Ishikawa (cell line): ENCODE measurements at regions not wholly inside any gene's neighbourhood (a gene's known extent, or its start where the extent isn't known, plus 50 kb on each side); places are given as distances from the start of the nearest gene placed in this dataset.

Experiments
- CEBPB ChIP-seq: IDR thresholded peaks from 2 replicates; pipeline ENCODE4 v1.6.1; 2012
- CREB1 ChIP-seq: IDR thresholded peaks from 2 replicates; pipeline ENCODE4 v1.6.1; 2012; ENCODE audit warnings: low read depth
- EGR1 ChIP-seq: IDR thresholded peaks from 2 replicates; pipeline ENCODE4 v1.6.1; 2012
- EP300 ChIP-seq: IDR thresholded peaks from 2 replicates; pipeline ENCODE4 v1.6.1; 2012; ENCODE audit warnings: borderline replicate concordance
- FOXM1 ChIP-seq: IDR thresholded peaks from 2 replicates; pipeline ENCODE4 v1.6.1; 2012; ENCODE audit warnings: low read depth, borderline replicate concordance
- MAX ChIP-seq: IDR thresholded peaks from 2 replicates; pipeline ENCODE4 v1.6.1; 2012
- NFIC ChIP-seq: IDR thresholded peaks from 2 replicates; pipeline ENCODE4 v1.6.1; 2012
- RAD21 ChIP-seq: IDR thresholded peaks from 2 replicates; pipeline ENCODE4 v1.6.1; 2012; ENCODE audit warnings: low read depth
- REST ChIP-seq: IDR thresholded peaks from 2 replicates; pipeline ENCODE4 v1.6.1; 2012; ENCODE audit warnings: low read depth, mild to moderate bottlenecking
- TAF1 ChIP-seq: IDR thresholded peaks from 2 replicates; pipeline ENCODE4 v1.6.1; 2012; ENCODE audit warnings: low read depth, mild to moderate bottlenecking
- TCF12 ChIP-seq: IDR thresholded peaks from 2 replicates; pipeline ENCODE4 v1.6.1; 2012; ENCODE audit warnings: low read depth
- TEAD4 ChIP-seq: IDR thresholded peaks from 2 replicates; pipeline ENCODE4 v1.6.1; 2012
- USF1 ChIP-seq: IDR thresholded peaks from 2 replicates; pipeline ENCODE4 v1.6.1; 2012
- YY1 ChIP-seq: IDR thresholded peaks from 2 replicates; pipeline ENCODE4 v1.6.1; 2012; ENCODE audit warnings: low read depth
- ZBTB7A ChIP-seq: IDR thresholded peaks from 2 replicates; pipeline ENCODE4 v1.6.1; 2012; ENCODE audit warnings: low read depth

- TF ChIP-seq MAX: no peak
- TF ChIP-seq TCF12: no peak
- no peak for TF ChIP-seq TAF1
- TF ChIP-seq EP300: no peak
- no peak for TF ChIP-seq CREB1
- TF ChIP-seq FOXM1: no peak
- TF ChIP-seq EGR1: no peak
- TF ChIP-seq NFIC: no peak
Observed at GRCh38 chr20:39326050-39326449, 363.9 kb downstream of the DHX35 start.

- TF ChIP-seq MAX (no peak), TAF1 (no peak), YY1 (no peak), CREB1 (no peak), REST (no peak), NFIC (no peak), CEBPB (no peak), ZBTB7A (no peak), EP300 (no peak), USF1 (no peak), TEAD4 (no peak), TCF12 (no peak), FOXM1 (no peak), EGR1 (no peak), RAD21 (no peak)
Observed at GRCh38 chr20:39318911-39319310, 356.8 kb downstream of the DHX35 start.

GRCh38 chr20:39312676-39313075, 350.5 kb downstream of the DHX35 start:
- no peak for TF ChIP-seq YY1
- TF ChIP-seq CEBPB: no peak

GRCh38 chr20:39311851-39312506, 349.8 kb downstream of the DHX35 start:
- TF ChIP-seq CEBPB: no peak
- no peak for TF ChIP-seq USF1

- TF ChIP-seq ZBTB7A (no peak), EP300 (no peak), NFIC (no peak), EGR1 (no peak), TEAD4 (no peak)
Observed at GRCh38 chr20:39310363-39310995, 348.3 kb downstream of the DHX35 start.

- TF ChIP-seq TCF12: no peak
- no peak for TF ChIP-seq RAD21
- no peak for TF ChIP-seq REST
- TF ChIP-seq CEBPB: no peak
- no peak for TF ChIP-seq FOXM1
- TF ChIP-seq TAF1: no peak
- TF ChIP-seq CREB1: no peak
- TF ChIP-seq MAX: no peak
- no peak for TF ChIP-seq TEAD4
- no peak for TF ChIP-seq NFIC
- TF ChIP-seq EP300: no peak
Observed at GRCh38 chr20:39309458-39309857, 347.3 kb downstream of the DHX35 start.
